ENCODE measurements at regions not wholly inside any gene's neighbourhood (a gene's known extent, or its start where the extent isn't known, plus 50 kb on each side); places are given as distances from the start of the nearest gene placed in this dataset.
"Not testable (repeated sequence)": the region's sequence is repeated elsewhere in the genome, so short reads cannot be mapped to it uniquely, and the experiment has no call there.

DNA sequence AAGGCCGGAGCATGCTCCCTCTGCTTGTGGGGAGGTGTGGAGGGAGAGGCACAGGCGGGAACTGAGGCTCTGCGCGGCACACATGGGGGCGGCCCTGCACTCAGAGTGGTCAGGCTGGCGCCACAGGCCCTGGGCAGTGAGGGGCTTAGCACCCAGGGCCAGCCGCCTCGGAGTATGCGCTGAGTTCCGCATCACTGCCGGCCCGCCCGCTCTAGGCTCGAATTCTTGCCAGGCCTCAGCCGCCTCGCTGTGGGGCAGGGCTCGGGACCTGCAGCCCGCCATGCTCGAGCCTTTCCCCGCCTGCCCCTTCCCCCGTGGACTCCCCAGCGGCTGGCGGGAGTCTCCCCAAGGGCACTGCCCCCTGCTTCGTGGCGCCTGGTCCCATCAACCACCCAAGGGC is 905.9 kb downstream of the SPATA31A6 start:
- H3K9me3 ChIP-seq (ENCODE audit: control insufficient read depth in 4 of 4, low read length in 3 of 4); H3K9ac ChIP-seq (ENCODE audit: low read depth in 1 of 2, low read length in 2 of 2); H3K4me3 ChIP-seq (ENCODE audit: low read depth in 1 of 3, low read length in 3 of 3); H3K36me3 ChIP-seq (ENCODE audit: control insufficient read depth in 4 of 4, insufficient read depth in 3 of 4, low read depth in 1 of 4, low read length in 3 of 4); DNase-seq (ENCODE audit: low spot score); H3K4me1 ChIP-seq (ENCODE audit: control insufficient read depth in 4 of 4, insufficient read depth in 4 of 4, low read length in 3 of 4); H3K27me3 ChIP-seq (ENCODE audit: control insufficient read depth in 4 of 4, insufficient read depth in 4 of 4, low read length in 3 of 4); H3K27ac ChIP-seq (ENCODE audit: low read depth in 1 of 2, low read length in 2 of 2): not testable (repeated sequence)
- WGBS, result 94% methylated on average over 25 of the region's 25 CpGs

DNA sequence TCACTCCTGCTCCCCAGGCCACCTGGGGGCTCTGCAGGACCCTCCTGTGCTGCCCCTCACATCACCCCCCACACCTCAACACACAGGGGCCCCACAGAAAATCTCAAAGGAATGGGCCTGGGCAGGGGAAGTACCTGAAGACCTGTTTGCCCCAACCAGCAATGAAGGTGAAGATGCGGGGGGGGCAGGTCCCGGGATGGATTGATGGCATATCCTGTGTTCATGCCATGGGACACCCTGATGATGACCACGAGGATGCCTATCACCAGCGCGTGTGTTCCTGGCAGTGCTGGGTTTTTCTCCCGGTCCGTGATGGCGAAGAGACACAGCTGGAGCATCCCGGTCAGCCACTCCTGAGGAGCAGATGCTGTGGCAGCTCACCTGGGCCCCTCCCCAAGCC is 926.9 kb downstream of the SPATA31A6 start:
- not testable (repeated sequence) for H3K4me3 ChIP-seq (ENCODE audit: low read depth in 1 of 3, low read length in 3 of 3); H3K27ac ChIP-seq (ENCODE audit: low read depth in 1 of 2, low read length in 2 of 2); H3K4me1 ChIP-seq (ENCODE audit: control insufficient read depth in 4 of 4, insufficient read depth in 4 of 4, low read length in 3 of 4); H3K9me3 ChIP-seq (ENCODE audit: control insufficient read depth in 4 of 4, low read length in 3 of 4); H3K27me3 ChIP-seq (ENCODE audit: control insufficient read depth in 4 of 4, insufficient read depth in 4 of 4, low read length in 3 of 4); DNase-seq (ENCODE audit: low spot score); H3K9ac ChIP-seq (ENCODE audit: low read depth in 1 of 2, low read length in 2 of 2); H3K36me3 ChIP-seq (ENCODE audit: control insufficient read depth in 4 of 4, insufficient read depth in 3 of 4, low read depth in 1 of 4, low read length in 3 of 4)
- WGBS, result 93% methylated on average over 9 of the region's 9 CpGs

DNA sequence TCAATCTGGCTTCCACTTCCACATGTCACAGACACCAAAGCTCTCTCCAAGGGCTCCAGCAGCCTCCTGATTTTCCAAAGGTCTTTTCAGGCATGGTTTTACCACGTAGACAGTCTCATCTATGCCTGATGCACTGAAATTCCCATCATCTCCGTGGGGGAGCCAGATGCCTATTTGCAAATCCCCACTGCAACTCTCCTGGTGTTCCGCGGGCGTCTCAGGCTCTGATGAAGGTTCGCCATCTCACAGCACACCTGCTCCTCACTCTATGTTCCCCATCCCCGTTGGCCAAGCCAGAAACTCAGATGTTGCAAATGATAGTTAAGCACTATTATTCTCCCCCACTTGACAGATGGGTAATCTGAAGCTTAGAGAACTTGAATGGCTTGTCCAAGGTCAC is 929.4 kb downstream of the SPATA31A6 start:
- not testable (repeated sequence) for H3K4me1 ChIP-seq (ENCODE audit: control insufficient read depth in 4 of 4, insufficient read depth in 4 of 4, low read length in 3 of 4); H3K4me3 ChIP-seq (ENCODE audit: low read depth in 1 of 3, low read length in 3 of 3); H3K9me3 ChIP-seq (ENCODE audit: control insufficient read depth in 4 of 4, low read length in 3 of 4); H3K36me3 ChIP-seq (ENCODE audit: control insufficient read depth in 4 of 4, insufficient read depth in 3 of 4, low read depth in 1 of 4, low read length in 3 of 4); H3K27ac ChIP-seq (ENCODE audit: low read depth in 1 of 2, low read length in 2 of 2); H3K27me3 ChIP-seq (ENCODE audit: control insufficient read depth in 4 of 4, insufficient read depth in 4 of 4, low read length in 3 of 4); H3K9ac ChIP-seq (ENCODE audit: low read depth in 1 of 2, low read length in 2 of 2); DNase-seq (ENCODE audit: low spot score)
- 86% methylated on average over 7 of the region's 7 CpGs for WGBS

DNA sequence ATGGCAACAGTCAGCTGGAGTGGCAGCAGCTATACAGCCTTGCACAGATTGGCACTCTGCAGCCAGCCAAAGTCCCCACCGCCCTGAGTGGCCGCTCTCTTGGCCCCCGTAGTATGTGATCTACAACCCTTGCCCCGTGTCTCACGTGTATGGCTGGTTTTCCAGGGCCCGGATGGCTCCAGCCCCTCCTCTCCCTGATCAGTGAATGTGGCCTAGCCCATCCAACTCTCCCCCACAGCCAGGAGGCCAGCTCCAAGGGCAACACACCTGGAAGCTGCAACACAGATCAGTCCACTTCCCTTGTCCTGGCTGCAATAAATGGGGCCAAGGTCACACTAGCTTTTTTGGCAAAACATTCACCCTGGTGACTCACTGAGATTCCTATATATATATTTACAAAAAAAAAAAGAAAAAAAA is 932.4 kb downstream of the SPATA31A6 start:
- TF ChIP-seq RAD21 (IDR thresholded peaks at IDR 0.05) (peak in 1 of 2 donors; percentile 21), SP1 (IDR thresholded peaks at IDR 0.05) (peak; percentile 57), YY1 (IDR thresholded peaks at IDR 0.05) (peak; percentile 19), JUND (IDR thresholded peaks at IDR 0.05) (peak in 1 of 2 donors; percentile 50), RXRA (IDR thresholded peaks at IDR 0.05) (peak; percentile 42 to 74), HNF4A (conservative IDR thresholded peaks at IDR 0.05) (peak; percentile 78 to 87)
- TF ChIP-seq, protein P1, sequence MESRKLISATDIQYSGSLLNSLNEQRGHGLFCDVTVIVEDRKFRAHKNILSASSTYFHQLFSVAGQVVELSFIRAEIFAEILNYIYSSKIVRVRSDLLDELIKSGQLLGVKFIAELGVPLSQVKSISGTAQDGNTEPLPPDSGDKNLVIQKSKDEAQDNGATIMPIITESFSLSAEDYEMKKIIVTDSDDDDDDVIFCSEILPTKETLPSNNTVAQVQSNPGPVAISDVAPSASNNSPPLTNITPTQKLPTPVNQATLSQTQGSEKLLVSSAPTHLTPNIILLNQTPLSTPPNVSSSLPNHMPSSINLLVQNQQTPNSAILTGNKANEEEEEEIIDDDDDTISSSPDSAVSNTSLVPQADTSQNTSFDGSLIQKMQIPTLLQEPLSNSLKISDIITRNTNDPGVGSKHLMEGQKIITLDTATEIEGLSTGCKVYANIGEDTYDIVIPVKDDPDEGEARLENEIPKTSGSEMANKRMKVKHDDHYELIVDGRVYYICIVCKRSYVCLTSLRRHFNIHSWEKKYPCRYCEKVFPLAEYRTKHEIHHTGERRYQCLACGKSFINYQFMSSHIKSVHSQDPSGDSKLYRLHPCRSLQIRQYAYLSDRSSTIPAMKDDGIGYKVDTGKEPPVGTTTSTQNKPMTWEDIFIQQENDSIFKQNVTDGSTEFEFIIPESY (IDR thresholded peaks at IDR 0.05), result peak; percentile 18
- H3K4me3 ChIP-seq (ENCODE audit: low read depth in 1 of 3, low read length in 3 of 3); DNase-seq (ENCODE audit: low spot score); H3K9ac ChIP-seq (ENCODE audit: low read depth in 1 of 2, low read length in 2 of 2); H3K27me3 ChIP-seq (ENCODE audit: control insufficient read depth in 4 of 4, insufficient read depth in 4 of 4, low read length in 3 of 4); H3K9me3 ChIP-seq (ENCODE audit: control insufficient read depth in 4 of 4, low read length in 3 of 4); H3K4me1 ChIP-seq (ENCODE audit: control insufficient read depth in 4 of 4, insufficient read depth in 4 of 4, low read length in 3 of 4); H3K36me3 ChIP-seq (ENCODE audit: control insufficient read depth in 4 of 4, insufficient read depth in 3 of 4, low read depth in 1 of 4, low read length in 3 of 4): not testable (repeated sequence)
- WGBS, result 40% methylated on average over 6 of the region's 6 CpGs
- peak overlapping the region; percentile 20 to 67 for H3K27ac ChIP-seq (ENCODE audit: low read depth in 1 of 2, low read length in 2 of 2)

DNA sequence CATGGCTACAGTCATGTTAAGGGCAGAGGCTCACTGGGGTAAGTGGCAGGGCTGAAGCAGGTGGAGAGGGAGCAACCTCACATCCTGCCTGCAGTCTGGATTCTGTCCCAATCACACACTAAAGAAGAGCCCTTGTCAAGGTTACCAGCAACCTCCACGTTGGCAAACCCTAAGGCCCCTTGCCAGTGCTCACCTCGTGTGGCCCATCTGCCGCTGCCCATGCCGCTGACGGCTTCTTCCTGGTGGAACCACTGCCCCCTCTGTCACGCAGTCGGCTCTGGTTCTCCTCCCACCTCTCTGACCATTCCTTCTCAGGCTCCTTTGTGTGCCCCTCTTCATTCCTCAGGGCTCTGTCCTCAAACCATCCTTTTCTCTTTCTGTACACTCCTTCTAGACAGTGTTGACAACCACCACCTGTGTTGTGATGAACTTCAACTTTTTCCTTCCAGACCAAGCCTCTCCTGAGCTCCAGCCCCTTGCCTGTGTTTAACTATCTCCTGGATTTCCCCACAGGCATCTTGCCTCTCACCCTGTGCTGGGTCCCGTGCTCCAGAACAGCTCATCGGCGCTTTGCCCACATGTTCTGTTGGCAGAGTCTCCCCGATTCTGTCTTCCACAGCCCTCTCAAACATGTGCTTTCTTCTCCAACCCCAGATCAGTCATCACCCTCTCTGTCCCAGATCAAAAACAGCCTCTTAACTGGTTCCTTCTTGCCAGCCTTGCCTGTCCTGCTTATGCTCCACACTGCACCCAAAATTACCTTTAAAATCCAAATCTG is 934.8 kb downstream of the SPATA31A6 start:
- not testable (repeated sequence) for H3K36me3 ChIP-seq (ENCODE audit: control insufficient read depth in 4 of 4, insufficient read depth in 3 of 4, low read depth in 1 of 4, low read length in 3 of 4)

DNA sequence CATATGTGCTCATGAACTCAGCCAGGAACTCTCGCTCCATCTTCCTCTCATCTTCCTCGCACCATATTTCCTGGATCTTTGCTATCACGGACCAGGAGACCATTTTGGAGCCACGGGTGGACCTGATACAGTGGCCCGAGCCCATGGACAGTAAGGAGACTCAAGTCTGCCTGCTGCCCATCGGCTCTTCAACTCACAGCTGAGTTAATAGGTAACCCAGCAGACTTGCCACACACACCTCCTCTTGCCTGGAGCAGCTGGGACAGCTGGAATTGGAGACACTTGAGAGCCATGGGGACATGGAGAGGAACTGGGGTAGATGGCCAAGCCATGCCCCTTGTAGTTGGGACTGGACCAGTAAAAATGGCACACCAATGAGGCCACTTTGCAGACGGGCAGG is 936.1 kb downstream of the SPATA31A6 start:
- H3K9me3 ChIP-seq (ENCODE audit: control insufficient read depth in 4 of 4, low read length in 3 of 4); DNase-seq (ENCODE audit: low spot score); H3K4me1 ChIP-seq (ENCODE audit: control insufficient read depth in 4 of 4, insufficient read depth in 4 of 4, low read length in 3 of 4); H3K27me3 ChIP-seq (ENCODE audit: control insufficient read depth in 4 of 4, insufficient read depth in 4 of 4, low read length in 3 of 4); H3K4me3 ChIP-seq (ENCODE audit: low read depth in 1 of 3, low read length in 3 of 3); H3K36me3 ChIP-seq (ENCODE audit: control insufficient read depth in 4 of 4, insufficient read depth in 3 of 4, low read depth in 1 of 4, low read length in 3 of 4); H3K9ac ChIP-seq (ENCODE audit: low read depth in 1 of 2, low read length in 2 of 2): not testable (repeated sequence)
- WGBS, result 56% methylated on average over 6 of the region's 7 CpGs
- H3K27ac ChIP-seq (ENCODE audit: low read depth in 1 of 2, low read length in 2 of 2), result peak overlapping the region; percentile 20 to 46

More for the DNA sequence above, 934.8 kb downstream of the SPATA31A6 start:
- not testable (repeated sequence) for H3K9me3 ChIP-seq (ENCODE audit: control insufficient read depth in 4 of 4, low read length in 3 of 4); DNase-seq (ENCODE audit: low spot score); H3K9ac ChIP-seq (ENCODE audit: low read depth in 1 of 2, low read length in 2 of 2); H3K27me3 ChIP-seq (ENCODE audit: control insufficient read depth in 4 of 4, insufficient read depth in 4 of 4, low read length in 3 of 4); H3K4me1 ChIP-seq (ENCODE audit: control insufficient read depth in 4 of 4, insufficient read depth in 4 of 4, low read length in 3 of 4); H3K4me3 ChIP-seq (ENCODE audit: low read depth in 1 of 3, low read length in 3 of 3)
- H3K27ac ChIP-seq (ENCODE audit: low read depth in 1 of 2, low read length in 2 of 2), result peak overlapping the region in 1 of 2 donors; percentile 25
- 68% methylated on average over 11 of the region's 11 CpGs for WGBS
